ENCODE measurements at regions not wholly inside any gene's neighbourhood (a gene's known extent, or its start where the extent isn't known, plus 50 kb on each side); places are given as distances from the start of the nearest gene placed in this dataset.
"Not testable (repeated sequence)": the region's sequence is repeated elsewhere in the genome, so short reads cannot be mapped to it uniquely, and the experiment has no call there.

DNA sequence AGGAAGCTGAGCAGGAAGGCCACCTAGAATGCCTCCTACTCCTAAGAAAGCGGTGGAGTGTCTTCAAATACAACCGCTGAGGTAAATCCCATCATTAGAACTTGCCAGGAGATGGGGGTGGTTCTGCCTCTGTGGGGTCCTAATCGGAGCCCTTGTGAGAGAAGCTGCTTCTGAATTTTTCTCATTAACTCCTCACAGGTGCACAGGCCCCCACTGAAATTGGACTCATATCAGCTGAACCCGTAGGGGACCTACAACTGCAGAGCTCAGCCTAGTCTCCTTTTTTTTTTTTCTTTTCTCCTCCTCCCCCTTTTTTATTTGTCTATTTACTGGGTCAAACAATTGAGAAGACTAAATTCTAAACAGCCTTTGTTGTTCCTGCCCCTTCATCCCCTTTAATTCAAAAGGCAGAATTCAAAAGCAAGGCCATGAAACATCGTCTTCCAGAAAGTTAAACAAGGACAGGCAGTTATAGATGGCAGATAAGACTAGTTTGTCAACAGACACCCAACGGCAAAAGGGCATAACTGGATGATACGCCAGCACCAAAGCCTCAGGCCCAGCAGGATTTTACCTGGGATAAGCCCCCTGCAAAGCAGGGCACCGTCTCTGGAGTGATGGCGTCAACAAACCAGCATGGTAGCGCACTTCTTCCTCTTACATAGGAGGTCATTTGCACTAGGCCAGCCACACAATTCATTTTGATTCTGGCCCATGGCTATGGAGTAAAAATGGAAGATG, 213.7 kb upstream of the HES1 start:
- no peaks in the 10 kb centered on the region for H3K4me1 ChIP-seq (ENCODE audit: control insufficient read depth, low read length)
- H3K9me3 ChIP-seq (ENCODE audit: control insufficient read depth, insufficient read depth, low read length), result peaks cover 4% of the 10 kb centered on the region; the same call in 1 of the 2 replicates
- no peaks in the 10 kb centered on the region for H3K79me2 ChIP-seq (ENCODE audit: control insufficient read depth, low read length)
- H3K27me3 ChIP-seq (ENCODE audit: control insufficient read depth, low read length), result peaks cover 5% of the 10 kb centered on the region
- no peak overlapping the region for H3K4me2 ChIP-seq (ENCODE audit: low read length)
- no peaks in the 10 kb centered on the region for H3K9me2 ChIP-seq (replicated peaks; ENCODE audit: control insufficient read depth, low read length)
- TF ChIP-seq CTCF (IDR thresholded peaks at IDR 0.05; ENCODE audit: low read depth, low read length, poor library complexity, severe bottlenecking), result no peak
- TF ChIP-seq EZH2phosphoT487 (IDR thresholded peaks at IDR 0.05; ENCODE audit: borderline replicate concordance, low read length), result no peak
- no peaks in the 10 kb centered on the region for H3F3A ChIP-seq (ENCODE audit: control insufficient read depth, insufficient read depth)
- no peak overlapping the region for H3K27ac ChIP-seq (ENCODE audit: low read depth, low read length)
- H3K4me3 ChIP-seq (ENCODE audit: low read length), result no peak overlapping the region
- no peaks in the 10 kb centered on the region for H3K36me3 ChIP-seq (ENCODE audit: control insufficient read depth, low read length)
- no peaks in the 10 kb centered on the region for H4K20me1 ChIP-seq (ENCODE audit: control insufficient read depth, insufficient read depth, low read depth, low read length)

- H3K4me1 ChIP-seq (ENCODE audit: control insufficient read depth, low read length); H3K9me3 ChIP-seq (ENCODE audit: control insufficient read depth, insufficient read depth, low read length); H3K4me2 ChIP-seq (ENCODE audit: low read length); H3K27ac ChIP-seq (ENCODE audit: low read depth, low read length); H4K20me1 ChIP-seq (ENCODE audit: control insufficient read depth, insufficient read depth, low read depth, low read length); H3K36me3 ChIP-seq (ENCODE audit: control insufficient read depth, low read length); H3K79me2 ChIP-seq (ENCODE audit: control insufficient read depth, low read length); H3F3A ChIP-seq (ENCODE audit: control insufficient read depth, insufficient read depth); H3K9me2 ChIP-seq (replicated peaks; ENCODE audit: control insufficient read depth, low read length); H3K27me3 ChIP-seq (ENCODE audit: control insufficient read depth, low read length); H3K4me3 ChIP-seq (ENCODE audit: low read length): not testable (repeated sequence)
Observed at GRCh38 chr3:193923958-193924357, 212.0 kb upstream of the HES1 start.

GRCh38 chr3:193926071-193926470, 209.9 kb upstream of the HES1 start:
- not testable (repeated sequence) for H3K27ac ChIP-seq (ENCODE audit: low read depth, low read length); H3K79me2 ChIP-seq (ENCODE audit: control insufficient read depth, low read length); H3K9me3 ChIP-seq (ENCODE audit: control insufficient read depth, insufficient read depth, low read length); H3K27me3 ChIP-seq (ENCODE audit: control insufficient read depth, low read length); H3F3A ChIP-seq (ENCODE audit: control insufficient read depth, insufficient read depth); H4K20me1 ChIP-seq (ENCODE audit: control insufficient read depth, insufficient read depth, low read depth, low read length); H3K4me1 ChIP-seq (ENCODE audit: control insufficient read depth, low read length); H3K4me2 ChIP-seq (ENCODE audit: low read length); H3K9me2 ChIP-seq (replicated peaks; ENCODE audit: control insufficient read depth, low read length); H3K36me3 ChIP-seq (ENCODE audit: control insufficient read depth, low read length); H3K4me3 ChIP-seq (ENCODE audit: low read length)

DNA sequence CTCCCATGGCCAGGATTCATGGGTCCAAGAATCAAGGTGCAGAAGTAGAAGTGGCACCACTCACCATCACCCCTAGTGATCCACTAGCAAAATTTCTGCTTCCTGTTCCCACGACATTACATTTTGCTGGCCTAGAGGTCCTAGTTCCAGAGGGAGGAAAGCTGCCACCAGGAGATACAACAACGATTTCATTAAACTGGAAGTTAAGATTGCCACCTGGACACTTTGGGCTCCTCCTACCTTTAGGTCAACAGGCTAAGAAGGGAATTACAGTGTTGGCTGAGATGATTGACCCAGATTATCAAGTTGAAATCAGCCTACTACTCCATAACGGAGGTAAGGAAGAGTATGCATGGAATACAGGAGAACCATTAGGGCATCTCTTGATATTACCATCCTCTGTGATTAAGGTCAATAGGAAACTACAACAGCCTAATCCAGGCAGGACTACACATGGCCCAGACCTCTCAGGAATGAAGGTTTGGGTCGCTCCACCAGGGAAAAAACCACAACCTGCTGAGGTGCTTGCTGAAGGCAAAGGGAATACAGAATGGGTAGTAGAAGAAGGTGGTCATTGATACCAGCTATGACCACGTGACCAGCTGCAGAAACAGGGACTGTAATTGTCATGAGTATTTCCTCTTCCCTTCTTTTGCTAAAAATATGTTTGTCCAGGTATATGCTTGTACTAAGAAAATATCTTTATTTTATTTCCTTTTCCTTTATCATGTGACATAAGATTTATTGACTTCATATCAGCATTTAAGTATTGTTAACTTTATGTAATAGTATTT, 208.3 kb upstream of the HES1 start:
- not testable (repeated sequence) for H3K79me2 ChIP-seq (ENCODE audit: control insufficient read depth, low read length); H3K27me3 ChIP-seq (ENCODE audit: control insufficient read depth, low read length); H3K4me3 ChIP-seq (ENCODE audit: low read length); H3K9me2 ChIP-seq (replicated peaks; ENCODE audit: control insufficient read depth, low read length); H3K9me3 ChIP-seq (ENCODE audit: control insufficient read depth, insufficient read depth, low read length); H4K20me1 ChIP-seq (ENCODE audit: control insufficient read depth, insufficient read depth, low read depth, low read length); H3K4me1 ChIP-seq (ENCODE audit: control insufficient read depth, low read length); H3K36me3 ChIP-seq (ENCODE audit: control insufficient read depth, low read length); H3K27ac ChIP-seq (ENCODE audit: low read depth, low read length); H3F3A ChIP-seq (ENCODE audit: control insufficient read depth, insufficient read depth); H3K4me2 ChIP-seq (ENCODE audit: low read length)
